ENCODE measurements at regions not wholly inside any gene's neighbourhood (a gene's known extent, or its start where the extent isn't known, plus 50 kb on each side); places are given as distances from the start of the nearest gene placed in this dataset.

DNA sequence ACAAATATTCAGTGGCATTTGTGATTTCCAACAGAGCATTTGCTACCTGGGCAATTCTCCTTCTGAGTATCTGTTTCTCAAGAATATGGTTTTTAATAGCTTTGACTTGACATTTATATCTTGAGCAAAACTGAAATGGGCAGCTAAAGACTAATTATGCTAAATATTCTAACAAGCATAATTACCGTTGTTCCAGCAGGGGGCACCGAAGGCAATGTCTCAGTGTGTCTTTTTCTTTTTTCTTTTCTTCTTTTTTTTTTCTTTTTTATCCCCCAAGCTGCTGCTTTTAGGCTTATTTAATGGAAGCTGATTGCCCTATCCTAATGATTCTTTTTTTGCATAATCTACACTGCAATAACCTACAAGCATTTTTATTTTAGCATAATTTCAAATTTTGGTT lies 138.9 kb upstream of the NABP1 start:
- no peaks in the 10 kb centered on the region for H3K79me2 ChIP-seq (ENCODE audit: low read length)
- no peaks in the 10 kb centered on the region for H3K9me2 ChIP-seq (replicated peaks; ENCODE audit: low read length)
- H3K9me3 ChIP-seq (ENCODE audit: low read length): no peaks in the 10 kb centered on the region
- H3K27me3 ChIP-seq (ENCODE audit: low read length): no peaks in the 10 kb centered on the region
- ATAC-seq (no peak), DNase-seq (peak; percentile 53)
- H3F3A ChIP-seq (ENCODE audit: low read length, unreplicated experiment): no peaks in the 10 kb centered on the region
- H3K27ac ChIP-seq (ENCODE audit: low read length): no peak overlapping the region
- H3K4me1 ChIP-seq (ENCODE audit: insufficient read depth, low read length): peaks cover 1% of the 10 kb centered on the region; the same call in 1 of the 2 replicates
- no peak overlapping the region for H3K9ac ChIP-seq (ENCODE audit: low read length)
- no TSS peak for BruUV-seq (replicated peaks)
- H2AFZ ChIP-seq (ENCODE audit: low read length): no peak overlapping the region
- peak; percentile 82 for TF ChIP-seq CTCF (conservative IDR thresholded peaks at IDR 0.05; ENCODE audit: low read depth, low read length)
- TF ChIP-seq EZH2phosphoT487 (IDR thresholded peaks at IDR 0.05; ENCODE audit: borderline replicate concordance, low read length): no peak
- TF ChIP-seq EZH2 (IDR thresholded peaks at IDR 0.05; ENCODE audit: low read length, unreplicated experiment): no peak
- no peaks in the 10 kb centered on the region for H4K20me1 ChIP-seq (ENCODE audit: low read length)
- intact Hi-C loops (cut with micrococcal nuclease): no loop called here
- CTCF ChIA-PET: interaction anchor here (0.5 to 0.6 kb wide), 2 partner anchors 20 to 393 kb away, joined by 3 to 6 read pairs; no protein-coding TSS in a partner anchor
- POLR2A ChIA-PET (ENCODE audit: unreplicated experiment): no interaction called here
- H3K4me2 ChIP-seq (ENCODE audit: low read length): no peak overlapping the region
- no peaks in the 10 kb centered on the region for H3K36me3 ChIP-seq (ENCODE audit: low read depth, low read length)
- no peak overlapping the region for H3K4me3 ChIP-seq (ENCODE audit: low read length)

GRCh38 chr2:191540681-191541080 lies 137.3 kb upstream of the NABP1 start:
- Histone ChIP-seq H3K9me3 (ENCODE audit: low read length) (no peaks in the 10 kb centered on the region; the same call in 1 of the 2 replicates), H3K4me3 (ENCODE audit: low read length) (no peak overlapping the region), H3K9me2 (replicated peaks; ENCODE audit: low read length) (no peaks in the 10 kb centered on the region), H3K4me1 (ENCODE audit: insufficient read depth, low read length) (peaks cover 9% of the 10 kb centered on the region; the same call in 1 of the 2 replicates), H2AFZ (ENCODE audit: low read length) (no peak overlapping the region), H4K20me1 (ENCODE audit: low read length) (no peaks in the 10 kb centered on the region), H3K9ac (ENCODE audit: low read length) (no peak overlapping the region), H3K4me2 (ENCODE audit: low read length) (no peak overlapping the region), H3K36me3 (ENCODE audit: low read depth, low read length) (no peaks in the 10 kb centered on the region), H3K27me3 (ENCODE audit: low read length) (no peaks in the 10 kb centered on the region), H3F3A (ENCODE audit: low read length, unreplicated experiment) (no peaks in the 10 kb centered on the region), H3K79me2 (ENCODE audit: low read length) (no peaks in the 10 kb centered on the region), H3K27ac (ENCODE audit: low read length) (no peak overlapping the region)
- intact Hi-C loops (cut with micrococcal nuclease): no loop called here
- TF ChIP-seq EZH2 (IDR thresholded peaks at IDR 0.05; ENCODE audit: low read length, unreplicated experiment) (no peak), CTCF (conservative IDR thresholded peaks at IDR 0.05; ENCODE audit: low read depth, low read length) (no peak), EZH2phosphoT487 (IDR thresholded peaks at IDR 0.05; ENCODE audit: borderline replicate concordance, low read length) (no peak)
- ATAC-seq: no peak
- CTCF ChIA-PET: no interaction called here
- no TSS peak for BruUV-seq (replicated peaks)
- no peak for DNase-seq
- POLR2A ChIA-PET (ENCODE audit: unreplicated experiment): no interaction called here

DNA sequence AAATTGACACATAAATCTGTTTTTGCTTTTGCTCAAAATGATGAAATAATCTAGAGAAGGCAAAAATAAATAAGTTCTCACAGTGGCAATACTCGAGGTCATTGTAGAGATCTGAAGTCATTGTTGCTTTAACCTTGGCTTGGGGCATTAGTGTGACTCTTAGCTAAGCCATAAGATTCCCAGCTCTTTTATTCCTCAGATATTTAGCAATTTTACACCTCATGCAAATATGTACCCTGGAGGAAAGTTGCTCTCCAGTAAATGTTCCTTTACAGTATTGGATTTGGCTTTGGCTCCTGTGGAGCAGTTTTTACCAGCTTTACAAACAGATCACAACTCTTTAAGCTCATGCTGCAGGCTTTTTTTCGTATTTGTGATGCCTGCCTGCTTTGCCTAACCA lies 134.2 kb upstream of the NABP1 start:
- TF ChIP-seq EZH2phosphoT487 (IDR thresholded peaks at IDR 0.05; ENCODE audit: borderline replicate concordance, low read length) (no peak), CTCF (conservative IDR thresholded peaks at IDR 0.05; ENCODE audit: low read depth, low read length) (no peak), EZH2 (IDR thresholded peaks at IDR 0.05; ENCODE audit: low read length, unreplicated experiment) (no peak)
- Histone ChIP-seq H3K9me3 (ENCODE audit: low read length) (no peaks in the 10 kb centered on the region; the same call in 1 of the 2 replicates), H3K4me3 (ENCODE audit: low read length) (no peak overlapping the region), H3K27me3 (ENCODE audit: low read length) (no peaks in the 10 kb centered on the region), H3F3A (ENCODE audit: low read length, unreplicated experiment) (no peaks in the 10 kb centered on the region), H3K36me3 (ENCODE audit: low read depth, low read length) (no peaks in the 10 kb centered on the region), H4K20me1 (ENCODE audit: low read length) (no peaks in the 10 kb centered on the region), H3K4me1 (ENCODE audit: insufficient read depth, low read length) (peaks cover 9% of the 10 kb centered on the region; the same call in 1 of the 2 replicates), H3K4me2 (ENCODE audit: low read length) (no peak overlapping the region), H3K79me2 (ENCODE audit: low read length) (no peaks in the 10 kb centered on the region), H2AFZ (ENCODE audit: low read length) (no peak overlapping the region), H3K9me2 (replicated peaks; ENCODE audit: low read length) (no peaks in the 10 kb centered on the region), H3K9ac (ENCODE audit: low read length) (no peak overlapping the region), H3K27ac (ENCODE audit: low read length) (no peak overlapping the region)
- ChIA-PET POLR2A (ENCODE audit: unreplicated experiment) (no interaction called here), CTCF (no interaction called here)
- ATAC-seq (peak; percentile 46), DNase-seq (no peak)
- intact Hi-C loops (cut with micrococcal nuclease): no loop called here
- BruUV-seq (replicated peaks): no TSS peak
